ENCODE measurements at regions not wholly inside any gene's neighbourhood (a gene's known extent, or its start where the extent isn't known, plus 50 kb on each side); places are given as distances from the start of the nearest gene placed in this dataset.
A peak's percentile ranks its signal among the peaks of the same experiment; 100 is the strongest.
"Not testable (repeated sequence)": the region's sequence is repeated elsewhere in the genome, so short reads cannot be mapped to it uniquely, and the experiment has no call there.

GRCh38 chr7:114364151-114364550 lies 50.5 kb upstream of the FOXP2 start:
- DNase-seq, result no peak

GRCh38 chr7:114363292-114363691 lies 51.3 kb upstream of the FOXP2 start:
- no peak for DNase-seq

GRCh38 chr7:114358911-114359310 lies 55.7 kb upstream of the FOXP2 start:
- DNase-seq, result no peak

- peak; percentile 11 for DNase-seq
Measured at GRCh38 chr7:114356133-114356532, 58.5 kb upstream of the FOXP2 start.

GRCh38 chr7:114354306-114354705 lies 60.3 kb upstream of the FOXP2 start:
- no peak for DNase-seq

- peak; percentile 94 for DNase-seq
Measured at GRCh38 chr7:114345494-114345893, 69.1 kb upstream of the FOXP2 start.

- DNase-seq, result no peak
Measured at GRCh38 chr7:114343949-114344708, 70.5 kb upstream of the FOXP2 start.

GRCh38 chr7:114342431-114343179 lies 72.0 kb upstream of the FOXP2 start:
- DNase-seq, result no peak

GRCh38 chr7:114341648-114342047 lies 73.0 kb upstream of the FOXP2 start:
- DNase-seq, result no peak

- no peak for DNase-seq
Measured at GRCh38 chr7:114334989-114335388, 79.6 kb upstream of the FOXP2 start.

GRCh38 chr7:114329458-114329857 lies 85.2 kb upstream of the FOXP2 start:
- DNase-seq, result not testable (repeated sequence)

GRCh38 chr7:114317450-114318098 lies 97.0 kb upstream of the FOXP2 start:
- no peak for DNase-seq

- DNase-seq, result no peak
Measured at GRCh38 chr7:114312649-114313048, 102.0 kb upstream of the FOXP2 start.

- no peak for DNase-seq
Measured at GRCh38 chr7:114310345-114311110, 104.1 kb upstream of the FOXP2 start.

- no peak for DNase-seq
Measured at GRCh38 chr7:114309729-114310128, 104.9 kb upstream of the FOXP2 start.

GRCh38 chr7:114303301-114303700 lies 111.3 kb upstream of the FOXP2 start:
- no peak for DNase-seq

GRCh38 chr7:114302858-114303257 lies 111.8 kb upstream of the FOXP2 start:
- DNase-seq, result peak; percentile 6

GRCh38 chr7:114298011-114298410 lies 116.6 kb upstream of the FOXP2 start:
- no peak for DNase-seq

- DNase-seq, result no peak
Measured at GRCh38 chr7:114297121-114297520, 117.5 kb upstream of the FOXP2 start.

GRCh38 chr7:114295522-114295921 lies 119.1 kb upstream of the FOXP2 start:
- no peak for DNase-seq

GRCh38 chr7:114294036-114294435 lies 120.6 kb upstream of the FOXP2 start:
- no peak for DNase-seq

- peak; percentile 4 for DNase-seq
Measured at GRCh38 chr7:114293289-114294012, 121.2 kb upstream of the FOXP2 start.
